DND-41 (cell line): ENCODE measurements at regions not wholly inside any gene's neighbourhood (a gene's known extent, or its start where the extent isn't known, plus 50 kb on each side); places are given as distances from the start of the nearest gene placed in this dataset.

Source experiments
- EZH2 ChIP-seq: IDR thresholded peaks from 3 replicates; pipeline ENCODE4 v1.6.1; 2012; ENCODE audit warnings: borderline replicate concordance, low read depth, mild to moderate bottlenecking, moderate library complexity, low read length, inconsistent platforms; ENCODE audit not compliant: severe bottlenecking
- TF ChIP-seq, protein P1 (sequence below): IDR thresholded peaks from 2 replicates; pipeline ENCODE4 v1.5.1; 2012; ENCODE audit warnings: borderline replicate concordance, low read length, moderate library complexity, mild to moderate bottlenecking; ENCODE audit not compliant: poor library complexity, severe bottlenecking; ENCODE audit errors: extremely low read depth

DNA sequence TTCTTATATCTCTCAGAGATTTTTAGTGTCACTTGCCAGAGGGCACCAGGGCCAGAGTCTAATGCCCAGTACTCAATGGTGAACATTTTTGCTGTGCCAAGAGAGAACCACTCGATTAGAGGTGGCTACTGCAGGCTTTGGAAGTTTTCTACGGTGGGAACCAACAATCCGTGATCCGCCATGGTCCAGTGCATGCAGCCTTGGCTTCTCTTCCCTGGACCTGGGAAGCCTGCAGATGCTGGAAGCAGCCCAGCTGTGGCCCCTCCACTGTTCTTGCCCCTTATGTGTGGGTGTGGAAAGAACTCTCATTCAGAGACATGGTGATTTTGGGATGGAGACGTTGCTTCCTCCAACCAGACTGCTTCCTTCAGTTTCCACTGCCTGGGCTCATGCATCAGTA lies 224.2 kb downstream of the TSHZ3 start:
- no peak for TF ChIP-seq EZH2
- TF ChIP-seq, protein P1, sequence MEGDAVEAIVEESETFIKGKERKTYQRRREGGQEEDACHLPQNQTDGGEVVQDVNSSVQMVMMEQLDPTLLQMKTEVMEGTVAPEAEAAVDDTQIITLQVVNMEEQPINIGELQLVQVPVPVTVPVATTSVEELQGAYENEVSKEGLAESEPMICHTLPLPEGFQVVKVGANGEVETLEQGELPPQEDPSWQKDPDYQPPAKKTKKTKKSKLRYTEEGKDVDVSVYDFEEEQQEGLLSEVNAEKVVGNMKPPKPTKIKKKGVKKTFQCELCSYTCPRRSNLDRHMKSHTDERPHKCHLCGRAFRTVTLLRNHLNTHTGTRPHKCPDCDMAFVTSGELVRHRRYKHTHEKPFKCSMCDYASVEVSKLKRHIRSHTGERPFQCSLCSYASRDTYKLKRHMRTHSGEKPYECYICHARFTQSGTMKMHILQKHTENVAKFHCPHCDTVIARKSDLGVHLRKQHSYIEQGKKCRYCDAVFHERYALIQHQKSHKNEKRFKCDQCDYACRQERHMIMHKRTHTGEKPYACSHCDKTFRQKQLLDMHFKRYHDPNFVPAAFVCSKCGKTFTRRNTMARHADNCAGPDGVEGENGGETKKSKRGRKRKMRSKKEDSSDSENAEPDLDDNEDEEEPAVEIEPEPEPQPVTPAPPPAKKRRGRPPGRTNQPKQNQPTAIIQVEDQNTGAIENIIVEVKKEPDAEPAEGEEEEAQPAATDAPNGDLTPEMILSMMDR = no peak
